ENCODE measurements at regions not wholly inside any gene's neighbourhood (a gene's known extent, or its start where the extent isn't known, plus 50 kb on each side); places are given as distances from the start of the nearest gene placed in this dataset.

- no peak for TF ChIP-seq CTCF (IDR thresholded peaks at IDR 0.05)
- TF ChIP-seq EZH2 (IDR thresholded peaks at IDR 0.05; ENCODE audit: borderline replicate concordance, insufficient read depth, low read depth, low read length, poor library complexity, severe bottlenecking): no peak
These were observed 841.6 kb upstream of the AADAT start for GRCh38 chr4:170931321-170931720.
